H1 (cell line): ENCODE measurements at regions not wholly inside any gene's neighbourhood (a gene's known extent, or its start where the extent isn't known, plus 50 kb on each side); places are given as distances from the start of the nearest gene placed in this dataset.
"Not testable (repeated sequence)": the region's sequence is repeated elsewhere in the genome, so short reads cannot be mapped to it uniquely, and the experiment has no call there.

ENCODE experiments used
- CTCF ChIA-PET: fragments of 300-600 bp; sonication (Branson Sonifier 250); formaldehyde crosslinking; loops from one replicate; lab custom pipeline; 2021; ENCODE audit not compliant: partially characterized antibody; lab: Charles Lee
- POLR2A ChIA-PET: fragments of 300-600 bp; sonication (Branson Sonifier 250); formaldehyde crosslinking; loops from one replicate; lab custom pipeline; 2021; ENCODE audit warnings: inconsistent platforms; ENCODE audit not compliant: partially characterized antibody; lab: Charles Lee
- DNase-seq, 2 experiments: peaks; one replicate each; pipeline versions ENCODE4 v3.0.0 to v3.0.0-alpha.2; 2010 to 2022; ENCODE audit warnings: low spot score in 2 of 2, low read depth in 1 of 2, mixed read lengths in 1 of 2
- FAIRE-seq: peaks from 2 replicates; lab custom pipeline; 2011; peaks lifted over from hg19 to GRCh38; lab: Jason Lieb, UNC
- H2AFZ ChIP-seq: 2 replicates; pipeline ENCODE4 v1.8.1; 2012; ENCODE audit warnings: low read length, inconsistent platforms
- H2AK5ac ChIP-seq: 2 replicates; pipeline ENCODE4 v1.6.1; 2013; ENCODE audit warnings: low read depth, low read length
- H2BK120ac ChIP-seq: replicated peaks from 2 replicates; pipeline ENCODE3; 2013; ENCODE audit warnings: low read depth, low read length, inconsistent platforms
- H2BK12ac ChIP-seq: 2 replicates; pipeline ENCODE4 v1.6.1; 2013; ENCODE audit warnings: low read depth, low read length
- H2BK15ac ChIP-seq: 2 replicates; pipeline ENCODE4 v1.6.1; 2013; ENCODE audit warnings: low read length
- H2BK20ac ChIP-seq: 2 replicates; pipeline ENCODE4 v1.6.1; 2013; ENCODE audit warnings: low read length
- H2BK5ac ChIP-seq: 2 replicates; pipeline ENCODE4 v1.6.1; 2013; ENCODE audit warnings: low read depth, low read length
- H3K14ac ChIP-seq: 2 replicates; pipeline ENCODE4 v1.6.1; 2013; ENCODE audit warnings: inconsistent platforms; ENCODE audit not compliant: insufficient read length
- H3K18ac ChIP-seq: 2 replicates; pipeline ENCODE4 v1.6.1; 2013; ENCODE audit warnings: low read length; ENCODE audit errors: extremely low read depth
- H3K23ac ChIP-seq: 2 replicates; pipeline ENCODE4 v1.6.1; 2013; ENCODE audit warnings: inconsistent platforms; ENCODE audit not compliant: insufficient read length
- H3K23me2 ChIP-seq: 2 replicates; pipeline ENCODE4 v1.6.1; 2013; ENCODE audit warnings: low read depth, low read length
- H3K27ac ChIP-seq: 2 replicates; pipeline ENCODE4 v1.6.1; 2011; ENCODE audit warnings: low read depth, low read length, inconsistent platforms
- H3K27me3 ChIP-seq, 4 experiments: replicated peaks in 1 of 4; 1 replicate in 1 of 4; 2 replicates in 3 of 4; pipeline versions ENCODE4 v1.6.1 to v1.8.1; 2011 to 2013; ENCODE audit warnings: low read length in 3 of 4, mild to moderate bottlenecking in 3 of 4, inconsistent platforms in 2 of 4, mixed read lengths in 2 of 4, moderate library complexity in 1 of 4; ENCODE audit not compliant: control insufficient read depth in 3 of 4, insufficient read depth in 3 of 4; ENCODE audit errors: extremely low read depth in 1 of 4
- H3K36me3 ChIP-seq, 4 experiments: 2 replicates each; pipeline versions ENCODE4 v1.6.1 to v1.8.1; 2011 to 2013; ENCODE audit warnings: mild to moderate bottlenecking in 4 of 4, low read length in 3 of 4, moderate library complexity in 2 of 4, control low read depth in 1 of 4, inconsistent platforms in 1 of 4; ENCODE audit not compliant: insufficient read depth in 4 of 4, control insufficient read depth in 2 of 4
- H3K4ac ChIP-seq: replicated peaks from 2 replicates; pipeline ENCODE3; 2013; ENCODE audit warnings: low read length, low read depth, mixed read lengths, inconsistent platforms; ENCODE audit not compliant: insufficient read length
- H3K4me1 ChIP-seq, 4 experiments: replicated peaks in 1 of 4; 1 replicate in 1 of 4; 2 replicates in 3 of 4; pipeline versions ENCODE4 v1.6.1 to v1.8.1; 2011 to 2013; ENCODE audit warnings: low read length in 3 of 4, inconsistent platforms in 2 of 4, mixed read lengths in 1 of 4; ENCODE audit not compliant: insufficient read depth in 4 of 4, control insufficient read depth in 3 of 4
- H3K4me2 ChIP-seq, 2 experiments: 2 replicates each; pipeline versions ENCODE4 v1.6.1 to v1.8.1; 2011 to 2013; ENCODE audit warnings: low read depth in 2 of 2, low read length in 2 of 2, control low read depth in 1 of 2, inconsistent platforms in 1 of 2, mild to moderate bottlenecking in 1 of 2; ENCODE audit not compliant: insufficient read depth in 1 of 2
- H3K4me3 ChIP-seq, 4 experiments: fragments of 200-600, 300-600 bp in 1 of 4; sonication (generic), shearing (Covaris generic), sonication (Bioruptor Twin) in 1 of 4; 2 replicates each; pipeline versions ENCODE4 v1.5.1 to v1.8.1; 2011 to 2016; ENCODE audit warnings: low read length in 4 of 4, low read depth in 3 of 4, control low read depth in 2 of 4, inconsistent platforms in 2 of 4, mild to moderate bottlenecking in 2 of 4, mixed read lengths in 1 of 4, moderate library complexity in 1 of 4; ENCODE audit not compliant: insufficient read depth in 2 of 4; ENCODE audit errors: extremely low read depth in 1 of 4
- H3K56ac ChIP-seq: replicated peaks from 2 replicates; pipeline ENCODE3; 2013; ENCODE audit warnings: low read depth, mild to moderate bottlenecking, mixed read lengths, low read length, inconsistent platforms; ENCODE audit not compliant: insufficient read length
- H3K79me1 ChIP-seq: 2 replicates; pipeline ENCODE4 v1.6.1; 2013; ENCODE audit warnings: low read depth, low read length, control low read depth
- H3K79me2 ChIP-seq, 2 experiments: 2 replicates each; pipeline versions ENCODE4 v1.6.1 to v1.8.1; 2012 to 2013; ENCODE audit warnings: low read length in 2 of 2, mild to moderate bottlenecking in 2 of 2, inconsistent platforms in 1 of 2; ENCODE audit not compliant: insufficient read depth in 2 of 2, control insufficient read depth in 1 of 2
- H3K9ac ChIP-seq, 4 experiments: replicated peaks in 1 of 4; 1 replicate in 1 of 4; 2 replicates in 3 of 4; pipeline versions ENCODE4 v1.6.1 to v1.8.1; 2011 to 2013; ENCODE audit warnings: low read depth in 3 of 4, low read length in 3 of 4, control low read depth in 2 of 4, mild to moderate bottlenecking in 2 of 4, moderate library complexity in 2 of 4, inconsistent platforms in 1 of 4; ENCODE audit errors: extremely low read depth in 1 of 4
- H3K9me3 ChIP-seq, 2 experiments: 2 replicates each; pipeline versions ENCODE4 v1.6.1 to v1.8.1; 2012 to 2013; ENCODE audit warnings: mild to moderate bottlenecking in 2 of 2, moderate library complexity in 2 of 2, control low read depth in 1 of 2, inconsistent platforms in 1 of 2, low read depth in 1 of 2, low read length in 1 of 2, mixed read lengths in 1 of 2; ENCODE audit not compliant: insufficient read depth in 2 of 2
- H4K20me1 ChIP-seq, 2 experiments: replicated peaks in 1 of 2; 2 replicates each; pipeline versions ENCODE3 to v1.8.1; 2011 to 2013; ENCODE audit warnings: inconsistent platforms in 2 of 2, low read length in 2 of 2, mild to moderate bottlenecking in 1 of 2; ENCODE audit not compliant: insufficient read depth in 2 of 2, control insufficient read depth in 1 of 2
- H4K5ac ChIP-seq: 2 replicates; pipeline ENCODE4 v1.6.1; 2013; ENCODE audit warnings: low read length, low read depth, mixed read lengths, inconsistent platforms; ENCODE audit not compliant: insufficient read length
- H4K8ac ChIP-seq: 2 replicates; pipeline ENCODE4 v1.8.0; 2013; ENCODE audit warnings: mild to moderate bottlenecking, moderate library complexity, low read length, inconsistent platforms; ENCODE audit not compliant: insufficient read depth; ENCODE audit errors: extremely low read depth
- H4K91ac ChIP-seq: replicated peaks from 2 replicates; pipeline ENCODE3; 2013; ENCODE audit warnings: low read length, mixed read lengths, inconsistent platforms; ENCODE audit not compliant: insufficient read length
- POLR2A ChIP-seq, 2 experiments: IDR thresholded peaks; 1 replicate in 1 of 2; 2 replicates in 1 of 2; pipeline ENCODE4 v1.6.1; 2011; ENCODE audit warnings: low read depth in 2 of 2, low read length in 2 of 2, mild to moderate bottlenecking in 2 of 2; ENCODE audit errors: control extremely low read depth in 1 of 2
- POLR2AphosphoS5 ChIP-seq: IDR thresholded peaks from 2 replicates; pipeline ENCODE4 v1.6.1; 2011; ENCODE audit warnings: low read depth, low read length
- TAF1 ChIP-seq: IDR thresholded peaks from 2 replicates; pipeline ENCODE4 v1.6.1; 2011; ENCODE audit warnings: mild to moderate bottlenecking, low read depth, low read length
- WGBS, 2 experiments: shearing (Covaris generic) in 1 of 2; methylation state at CpG; one replicate each; pipeline versions ENCODE4 v1.1.6 to v1.1.7; 2013 to 2015; ENCODE audit warnings: low lambda C conversion rate in 2 of 2, mixed read lengths in 2 of 2, inconsistent platforms in 1 of 2, low coverage in 1 of 2, missing lambda C conversion rate in 1 of 2; ENCODE audit not compliant: insufficient replicate concordance in 2 of 2, insufficient coverage in 1 of 2, insufficient read length in 1 of 2; ENCODE audit errors: extremely low coverage in 1 of 2, missing lambda C conversion rate in 1 of 2; 5-methylcytosine and 5-hydroxymethylcytosine counted together
- TF ChIP-seq, protein P1 (sequence below): IDR thresholded peaks from 2 replicates; pipeline ENCODE4 v1.6.1; 2012; ENCODE audit warnings: inconsistent platforms
- TF ChIP-seq, protein P2 (sequence below): IDR thresholded peaks from 2 replicates; pipeline ENCODE4 v1.6.1; 2012; ENCODE audit warnings: inconsistent platforms

DNA sequence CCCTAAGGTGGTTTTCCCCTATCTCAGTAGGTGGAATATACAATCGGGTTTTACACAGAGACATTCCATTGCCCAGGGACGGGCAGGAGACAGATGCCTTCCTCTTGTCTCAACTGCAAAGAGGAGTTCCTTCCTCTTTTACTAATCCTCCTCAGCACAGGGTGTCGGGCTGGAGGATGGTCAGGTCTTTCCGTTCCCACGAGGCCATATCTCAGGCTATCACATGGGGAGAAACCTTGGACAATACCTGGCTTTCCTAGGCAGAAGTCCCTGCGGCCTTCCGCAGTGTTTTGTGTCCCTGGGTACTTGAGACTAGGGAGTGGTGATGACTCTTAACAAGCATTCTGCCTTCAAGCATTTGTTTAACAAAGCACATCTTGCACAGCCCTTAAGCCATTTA, 555.8 kb downstream of the HTR7 start:
- H4K5ac ChIP-seq, H3K4ac ChIP-seq, H3K56ac ChIP-seq, H3K79me2 ChIP-seq, H3K79me1 ChIP-seq, H3K9ac ChIP-seq, H2BK120ac ChIP-seq, H2AK5ac ChIP-seq, H2BK15ac ChIP-seq, H2BK20ac ChIP-seq, H3K23me2 ChIP-seq, H4K91ac ChIP-seq, H2BK5ac ChIP-seq, POLR2A ChIA-PET, H4K20me1 ChIP-seq, H3K27me3 ChIP-seq, H3K23ac ChIP-seq, H3K9me3 ChIP-seq, H4K8ac ChIP-seq, H3K14ac ChIP-seq, H2AFZ ChIP-seq: not testable (repeated sequence)
- TF ChIP-seq POLR2AphosphoS5 (0 out of 2 replicates have a peak, but pooled peaks have one; percentile 57), TAF1 (peak; percentile 34; the same call in 1 of the 2 replicates), POLR2A (IDR thresholded peaks at IDR 0.05; ENCODE audit: control extremely low read depth in 1 of 2, low read depth in 2 of 2, low read length in 2 of 2) (peak in 1 of 2 experiments; percentile 69; a peak in 2 of 3 replicates)
- TF ChIP-seq, protein P1, sequence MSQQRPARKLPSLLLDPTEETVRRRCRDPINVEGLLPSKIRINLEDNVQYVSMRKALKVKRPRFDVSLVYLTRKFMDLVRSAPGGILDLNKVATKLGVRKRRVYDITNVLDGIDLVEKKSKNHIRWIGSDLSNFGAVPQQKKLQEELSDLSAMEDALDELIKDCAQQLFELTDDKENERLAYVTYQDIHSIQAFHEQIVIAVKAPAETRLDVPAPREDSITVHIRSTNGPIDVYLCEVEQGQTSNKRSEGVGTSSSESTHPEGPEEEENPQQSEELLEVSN, result 0 out of 2 replicates have a peak, but pooled peaks have one; percentile 52
- TF ChIP-seq, protein P2, sequence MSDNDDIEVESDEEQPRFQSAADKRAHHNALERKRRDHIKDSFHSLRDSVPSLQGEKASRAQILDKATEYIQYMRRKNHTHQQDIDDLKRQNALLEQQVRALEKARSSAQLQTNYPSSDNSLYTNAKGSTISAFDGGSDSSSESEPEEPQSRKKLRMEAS, result peak; percentile 65; the same call in 1 of the 2 replicates
- Histone ChIP-seq H3K4me2 (peak overlapping the region; percentile 53 to 69), H3K4me3 (peak overlapping the region in 2 of 4 experiments; percentile 18 to 55; a peak in 3 of 8 replicates), H2BK12ac (peak overlapping the region; percentile 29; the same call in 1 of the 2 replicates), H3K18ac (peak overlapping the region; percentile 5; the same call in 1 of the 2 replicates), H3K4me1 (peaks cover 4 to 12% (median 9%) of the 10 kb centered on the region in 4 experiments; a peak in 5 of 7 replicates), H3K36me3 (peaks cover 0 to 29% (median 6%) of the 10 kb centered on the region in 4 experiments; a peak in 3 of 8 replicates), H3K27ac (peak overlapping the region; percentile 67; the same call in 1 of the 2 replicates)
- peak; percentile 72 for FAIRE-seq
- DNase-seq, result peak in 1 of 2 experiments; percentile 15
- 15% methylated on average over 7 of the region's 7 CpGs; no CpG with 5 or more reads in 1 of the 2 experiments for WGBS, 2 experiments
- CTCF ChIA-PET, result interaction anchor here (0.6 kb wide), 1 partner anchor 19 kb away, joined by 3 read pairs; no protein-coding TSS in a partner anchor
